Stimulated activated CD8-positive, alpha-beta memory T cell treated with anti-CD3 and anti-CD28 coated beads, Interleukin-15, amount 100 ng/mL, for 1 hour (primary cell): ENCODE measurements at regions not wholly inside any gene's neighbourhood (a gene's known extent, or its start where the extent isn't known, plus 50 kb on each side); places are given as distances from the start of the nearest gene placed in this dataset.

Experiments used
- DNase-seq: peaks from one replicate; pipeline ENCODE4 v3.0.0-alpha.2; 2020; ENCODE audit warnings: low read depth

DNA sequence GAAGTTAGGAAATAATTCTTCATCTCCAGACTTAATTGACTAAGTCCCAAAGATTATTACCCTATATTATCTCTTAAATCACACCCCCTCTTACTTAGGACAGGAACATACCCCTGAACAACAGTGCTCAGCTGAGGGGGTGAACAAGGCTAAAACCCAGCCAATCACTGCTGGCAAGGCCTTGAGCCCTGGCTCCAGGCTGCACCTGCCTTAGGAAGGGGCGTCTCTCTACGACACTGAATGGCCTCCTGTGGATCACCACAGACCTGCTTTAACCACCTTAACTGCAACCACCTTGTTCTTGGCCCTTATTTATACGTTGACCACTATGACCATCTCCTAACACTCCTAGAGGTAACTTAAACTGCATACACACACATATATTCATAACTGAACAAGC lies 267.4 kb upstream of the THBS1 start:
- DNase-seq: no peak

DNA sequence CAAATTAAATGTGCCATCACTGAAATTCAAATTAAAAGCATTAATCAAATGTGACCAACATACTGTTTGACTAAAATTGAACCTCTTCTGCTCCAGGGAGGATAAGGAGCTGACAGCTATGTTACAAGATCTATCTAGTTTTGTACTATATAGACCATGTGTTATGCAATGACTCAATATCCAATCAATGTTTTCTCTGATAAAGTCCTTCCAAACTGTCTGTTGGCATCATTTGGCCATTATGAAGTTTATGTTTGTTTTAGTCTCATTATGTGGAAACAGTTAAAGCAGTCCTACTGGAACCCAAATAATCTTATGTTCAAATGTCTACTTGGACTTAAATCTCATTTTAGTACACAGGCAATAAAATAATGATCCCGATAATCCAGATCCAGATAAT lies 267.0 kb upstream of the THBS1 start:
- no peak for DNase-seq

DNA sequence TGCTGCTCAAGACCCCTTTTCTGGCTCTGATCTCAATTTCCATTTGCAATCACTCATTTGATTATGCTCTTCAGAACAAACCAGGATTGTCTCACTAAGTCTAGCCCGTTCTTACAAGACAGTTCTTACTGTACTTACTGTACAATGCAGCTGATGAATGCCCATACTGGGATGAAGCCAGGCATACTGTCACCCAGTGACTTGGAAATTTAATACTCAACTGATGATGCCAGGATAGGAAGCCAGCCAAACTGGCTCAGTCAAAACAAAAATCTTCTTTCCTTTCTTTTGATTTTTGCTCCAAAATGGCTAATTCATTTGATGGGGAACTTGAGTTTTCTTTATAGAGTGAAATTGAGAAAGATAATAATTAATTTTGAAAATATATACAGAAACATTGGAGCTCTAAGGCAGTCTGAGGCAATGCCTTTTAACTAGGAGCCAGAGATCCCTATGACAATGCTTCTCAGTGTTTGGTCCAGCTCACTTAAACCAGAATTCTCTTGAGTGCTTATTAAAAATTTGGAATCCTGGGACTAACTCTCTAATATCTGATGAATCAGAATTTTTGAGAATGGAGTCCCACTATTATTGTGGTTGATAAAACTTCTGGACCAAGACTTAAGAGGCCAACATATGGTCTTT lies 265.6 kb upstream of the THBS1 start:
- no peak for DNase-seq

DNA sequence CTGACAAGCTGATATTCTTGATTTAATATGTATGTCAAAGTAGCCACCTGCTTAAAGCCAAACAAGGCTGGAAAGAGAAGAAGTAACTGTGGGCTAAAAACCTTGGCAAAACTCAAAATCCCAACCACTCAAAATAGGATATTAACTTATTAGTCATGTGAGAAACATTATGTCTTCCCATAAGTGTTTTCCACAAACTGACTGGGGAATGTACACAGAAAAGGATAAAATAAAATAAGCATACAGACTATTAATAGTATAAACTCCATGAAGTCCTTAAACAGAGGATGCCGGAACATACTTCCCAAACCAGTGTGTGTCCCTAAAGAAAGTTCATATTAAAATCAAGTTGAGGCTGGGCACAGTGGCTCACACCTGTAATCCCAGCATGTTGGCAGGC lies 263.7 kb upstream of the THBS1 start:
- DNase-seq: no peak

DNA sequence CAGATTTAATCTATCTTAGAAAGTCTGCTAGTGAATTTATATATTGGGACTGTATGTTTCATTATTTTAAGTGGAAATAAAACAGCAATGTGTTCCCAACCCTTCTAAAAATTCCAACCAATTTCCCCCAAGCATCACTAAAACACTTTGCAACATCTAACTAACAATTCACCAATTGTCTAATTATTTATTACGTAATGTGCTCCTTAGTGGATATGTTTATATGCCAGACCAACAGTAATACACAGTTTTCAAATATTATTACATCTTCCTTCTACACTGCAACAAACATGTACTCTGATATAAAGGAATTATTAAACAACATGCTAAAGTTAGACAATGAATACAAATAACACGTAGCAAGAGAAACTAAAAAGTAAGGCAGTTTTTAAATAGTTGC lies 262.6 kb upstream of the THBS1 start:
- DNase-seq: no peak

DNA sequence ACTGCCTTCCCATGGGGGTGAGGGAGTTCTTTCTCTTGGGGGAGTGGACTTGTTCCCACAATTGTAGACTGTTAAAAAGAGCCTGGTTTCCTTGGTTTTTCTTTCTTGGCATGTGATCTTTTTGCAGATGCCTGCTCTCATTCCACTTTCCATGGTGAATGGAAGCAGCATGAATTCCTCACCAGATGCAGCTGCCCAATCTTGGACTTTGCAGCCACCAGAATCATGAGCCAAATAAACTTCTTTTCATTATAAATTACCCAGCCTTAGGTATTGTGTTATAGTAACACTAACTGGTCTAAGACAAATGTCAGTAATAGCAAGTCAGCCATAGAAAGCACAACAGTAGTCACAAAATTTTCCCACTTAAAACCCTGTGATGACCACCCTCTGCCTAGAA lies 260.5 kb upstream of the THBS1 start:
- no peak for DNase-seq

DNA sequence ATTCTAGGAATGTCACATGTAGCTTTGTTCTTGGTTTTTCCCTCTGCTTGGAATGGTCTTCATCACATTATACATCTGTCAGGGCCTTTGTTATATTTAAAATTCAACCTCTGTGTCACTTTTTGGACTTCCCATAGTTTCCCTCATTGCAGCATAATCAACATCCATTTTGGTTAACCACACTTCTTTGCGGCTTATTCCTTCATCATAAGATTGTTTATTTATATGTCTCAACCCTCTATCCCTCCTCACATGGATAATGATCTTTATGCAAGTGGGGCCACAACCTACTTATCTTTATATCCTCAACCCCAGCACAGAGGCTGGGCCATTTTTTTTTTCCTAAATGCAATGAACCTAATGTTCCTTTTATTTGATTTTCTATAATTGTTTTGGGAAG lies 260.0 kb upstream of the THBS1 start:
- DNase-seq: no peak

DNA sequence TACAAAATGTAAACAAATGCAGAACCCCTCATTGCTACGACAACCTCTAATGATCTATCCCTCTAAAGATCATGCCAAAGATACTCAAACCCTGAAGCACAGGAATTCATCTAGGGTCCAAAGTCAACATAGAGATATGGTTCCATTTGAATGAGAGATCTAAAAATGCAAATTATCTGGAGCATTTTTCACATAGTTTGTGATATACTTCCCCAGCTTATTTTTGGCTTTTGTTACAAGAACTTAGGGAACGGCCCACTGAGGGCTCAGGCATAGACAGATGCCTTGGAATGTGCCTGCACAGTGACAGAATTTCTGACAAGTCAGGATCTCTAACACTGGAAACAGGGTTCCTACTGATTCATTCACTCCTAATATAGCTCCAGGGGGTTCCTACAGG lies 258.9 kb upstream of the THBS1 start:
- DNase-seq: no peak

DNA sequence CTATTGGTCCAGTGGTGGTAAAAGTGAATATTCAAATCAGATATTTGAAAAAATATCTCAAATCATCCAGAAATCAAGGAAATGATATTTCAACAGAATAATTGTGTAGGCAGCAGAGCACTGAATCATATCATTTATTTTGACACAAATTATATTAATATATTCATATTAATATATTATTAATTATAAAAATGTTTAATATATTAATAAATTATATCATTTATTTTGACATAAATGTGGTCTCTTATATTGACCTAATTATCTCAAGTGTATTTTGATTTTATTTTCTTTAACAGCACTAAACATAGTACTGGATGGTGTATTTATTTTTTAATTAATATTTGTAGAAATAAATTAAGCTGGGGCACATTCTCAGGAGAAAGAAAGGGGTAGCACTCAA lies 257.7 kb upstream of the THBS1 start:
- DNase-seq: no peak

DNA sequence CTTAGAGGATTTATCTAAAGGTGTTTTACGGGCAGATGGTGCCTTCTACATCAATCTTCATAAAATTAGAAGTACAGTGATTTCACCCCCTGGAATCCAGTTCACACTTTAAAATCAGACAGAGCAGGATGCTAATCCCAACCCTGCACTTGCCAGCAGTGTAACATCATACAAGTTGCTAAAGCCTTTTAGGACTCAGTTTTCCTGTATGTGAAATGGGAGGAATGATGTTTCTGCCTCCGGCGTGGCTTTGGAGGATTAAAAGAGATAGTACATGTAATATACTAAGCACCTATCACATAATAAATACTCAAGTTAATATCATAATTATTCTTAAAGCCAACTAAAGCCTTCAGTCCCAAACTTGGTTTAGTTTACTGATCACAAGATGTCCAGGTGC lies 257.2 kb upstream of the THBS1 start:
- DNase-seq: no peak

DNA sequence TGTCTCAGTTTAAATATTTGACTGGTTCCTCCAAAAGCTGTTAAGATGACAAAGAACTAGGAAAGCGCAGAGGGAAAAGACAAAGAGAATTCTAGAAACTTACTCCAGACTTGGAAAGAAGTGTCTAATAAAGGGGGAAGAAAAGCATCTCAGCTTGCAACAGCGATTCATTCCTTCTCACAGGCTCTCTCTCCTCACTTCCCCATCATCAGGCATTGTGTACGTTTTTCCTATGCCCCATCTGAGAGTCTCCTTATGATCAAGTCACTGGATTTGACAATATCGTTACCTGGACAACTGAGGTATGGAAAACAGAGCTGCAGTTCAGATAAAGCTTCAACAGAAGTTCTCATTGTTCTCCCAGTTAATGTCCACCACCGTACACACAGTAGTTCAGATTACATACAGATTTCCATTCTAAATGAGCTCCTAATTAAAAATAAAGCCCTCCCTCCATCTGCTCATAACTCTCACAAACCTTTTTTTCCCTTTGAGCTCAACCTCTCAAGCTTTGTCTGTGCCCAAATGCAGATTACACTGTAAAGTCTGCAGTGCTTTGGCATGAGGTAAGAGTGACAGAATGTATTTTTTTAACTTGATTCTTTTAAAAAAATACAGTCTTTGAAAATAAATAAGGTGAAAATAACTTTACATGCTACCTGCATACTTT lies 254.4 kb upstream of the THBS1 start:
- no peak for DNase-seq

DNA sequence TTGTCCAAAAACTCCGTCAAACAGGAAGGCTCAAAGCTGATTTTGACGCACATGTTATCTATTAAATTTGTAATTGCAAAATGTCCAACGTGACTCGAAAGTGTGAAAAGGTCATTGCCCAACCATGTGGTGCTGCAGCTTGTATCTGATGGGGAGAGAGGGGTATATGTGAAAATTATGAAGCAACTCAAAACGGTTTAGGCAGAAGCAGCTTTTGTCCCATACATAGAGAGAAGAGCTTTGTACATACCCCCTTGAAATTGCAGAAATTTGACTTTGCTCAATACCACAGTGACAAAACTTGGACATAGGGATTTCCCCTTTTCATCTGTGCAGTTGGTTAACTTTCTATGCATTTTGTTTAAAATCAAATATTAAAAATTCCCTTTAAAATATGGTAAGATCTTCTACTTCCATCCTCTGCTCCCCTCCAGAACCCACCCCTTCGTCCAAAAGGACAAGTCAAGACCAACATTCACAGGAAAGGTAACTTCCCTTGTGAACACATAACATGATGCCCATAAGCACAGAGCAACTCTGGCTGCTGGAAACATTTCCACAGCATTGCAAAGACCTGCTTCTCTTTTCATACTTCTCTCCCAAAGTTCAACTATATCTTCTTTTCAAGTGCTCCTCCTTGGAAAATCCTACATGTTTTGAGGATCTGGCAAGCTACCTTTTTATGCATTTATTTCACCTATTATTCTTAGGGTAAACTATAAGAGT lies 253.7 kb upstream of the THBS1 start:
- no peak for DNase-seq

DNA sequence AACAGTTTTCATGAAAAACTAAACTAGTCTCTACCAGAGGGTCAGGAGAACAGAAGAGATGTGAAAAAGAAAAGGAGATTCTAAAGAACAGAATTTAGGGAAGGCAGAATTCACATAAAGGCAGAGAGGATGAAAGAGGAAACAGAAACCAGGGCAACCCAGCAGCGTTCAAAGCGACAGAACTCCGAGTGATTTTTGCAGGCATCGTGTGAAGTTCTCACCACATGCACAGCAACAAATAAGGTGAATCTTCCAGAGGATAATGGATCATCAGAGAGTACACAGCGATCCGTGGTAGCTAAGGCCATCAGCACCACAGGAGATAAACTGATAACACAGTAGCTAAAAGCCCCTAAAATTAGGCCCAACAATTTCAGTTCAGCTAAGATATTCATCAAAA lies 250.8 kb upstream of the THBS1 start:
- no peak for DNase-seq

DNA sequence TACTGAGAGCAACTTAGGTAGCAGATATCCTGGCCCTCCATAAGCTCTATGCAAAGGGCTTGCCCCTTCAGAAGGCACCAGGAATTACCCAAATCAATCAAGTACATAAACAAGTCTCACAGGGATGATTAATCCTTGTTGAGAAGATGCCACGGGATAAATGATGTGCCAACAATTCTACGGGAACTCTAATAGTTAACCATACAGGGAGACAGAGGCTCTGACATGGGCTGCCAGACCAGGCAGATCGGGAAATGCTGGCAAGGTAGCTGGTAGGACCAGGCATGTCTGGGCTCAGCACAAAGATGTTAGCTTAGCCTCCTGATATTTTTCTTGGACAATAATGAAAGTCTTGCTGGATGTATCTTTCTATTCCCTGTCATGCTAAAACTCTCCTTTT lies 249.3 kb upstream of the THBS1 start:
- no peak for DNase-seq

DNA sequence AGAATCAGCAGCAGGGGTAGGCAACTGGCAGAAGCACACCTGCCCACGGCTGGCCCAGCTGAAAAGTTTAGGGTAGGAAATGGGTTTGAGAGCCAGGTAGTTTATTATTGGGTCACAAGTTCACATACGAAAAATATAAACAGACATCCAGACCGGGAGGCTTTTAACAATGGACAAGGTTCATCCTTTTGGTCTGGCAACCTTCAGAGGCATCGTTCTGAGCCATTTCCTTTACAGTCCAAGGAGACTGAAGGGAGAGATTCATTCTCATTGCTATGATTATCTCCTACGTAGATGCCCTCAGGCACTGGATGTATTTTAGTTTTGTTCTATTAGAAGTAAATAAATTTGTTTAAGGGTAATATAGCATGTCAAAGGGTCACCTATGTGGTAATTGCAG lies 248.0 kb upstream of the THBS1 start:
- DNase-seq: no peak

DNA sequence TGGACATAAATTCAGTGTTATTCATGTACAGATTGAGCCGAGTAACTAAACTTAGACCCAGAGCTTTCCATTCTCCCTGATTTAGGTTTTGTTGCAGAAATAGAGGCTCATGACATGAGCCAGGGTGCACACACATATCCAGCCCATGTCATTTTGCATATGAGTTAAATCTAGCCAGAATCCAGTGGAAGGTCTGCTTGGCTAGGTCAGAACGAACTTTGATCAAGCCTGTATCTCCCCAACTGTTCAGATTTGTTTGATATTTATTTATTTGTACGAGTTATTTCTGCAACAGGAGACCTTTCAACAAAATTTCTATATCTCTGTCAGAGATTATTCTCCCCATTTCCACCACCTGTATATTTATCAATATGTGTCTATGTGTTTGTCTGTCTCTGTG lies 247.5 kb upstream of the THBS1 start:
- DNase-seq: no peak

DNA sequence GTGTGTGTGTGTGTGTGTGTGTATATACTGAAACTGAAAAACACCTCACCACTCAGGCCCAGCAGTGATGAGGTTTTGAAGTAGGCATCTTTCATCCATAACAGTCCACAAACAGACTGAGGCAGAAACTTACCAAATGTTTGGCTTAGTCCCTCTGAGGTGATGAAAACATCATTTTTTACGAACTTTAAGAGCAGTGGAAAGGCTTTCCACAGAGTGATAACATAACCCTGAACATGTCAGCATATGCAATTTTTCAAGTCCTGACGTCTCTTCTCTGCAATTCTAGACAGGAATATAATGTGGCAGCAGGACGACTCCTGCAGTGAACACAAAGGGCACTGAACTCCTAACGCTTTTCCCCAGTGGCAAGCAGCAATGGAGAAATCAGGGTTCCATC lies 247.0 kb upstream of the THBS1 start:
- no peak for DNase-seq

DNA sequence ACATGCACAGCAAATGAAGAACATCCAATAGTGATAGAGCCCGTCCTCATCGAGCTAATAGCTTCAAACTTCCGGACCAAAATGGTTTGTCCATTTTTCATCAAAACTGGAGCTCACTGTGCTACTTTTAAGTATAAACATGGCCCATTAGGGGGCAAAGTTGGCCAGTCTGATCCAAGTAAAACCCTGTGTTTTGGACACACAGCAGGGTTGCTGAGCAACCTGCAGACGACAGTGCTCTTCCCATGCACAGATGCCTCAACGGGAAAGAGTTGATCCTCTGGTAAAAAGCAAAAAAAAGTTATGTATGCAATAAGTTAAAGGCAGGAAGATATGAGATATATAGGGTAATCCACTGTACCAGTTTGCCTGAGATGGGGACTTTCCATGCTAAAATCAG lies 244.0 kb upstream of the THBS1 start:
- DNase-seq: no peak

DNA sequence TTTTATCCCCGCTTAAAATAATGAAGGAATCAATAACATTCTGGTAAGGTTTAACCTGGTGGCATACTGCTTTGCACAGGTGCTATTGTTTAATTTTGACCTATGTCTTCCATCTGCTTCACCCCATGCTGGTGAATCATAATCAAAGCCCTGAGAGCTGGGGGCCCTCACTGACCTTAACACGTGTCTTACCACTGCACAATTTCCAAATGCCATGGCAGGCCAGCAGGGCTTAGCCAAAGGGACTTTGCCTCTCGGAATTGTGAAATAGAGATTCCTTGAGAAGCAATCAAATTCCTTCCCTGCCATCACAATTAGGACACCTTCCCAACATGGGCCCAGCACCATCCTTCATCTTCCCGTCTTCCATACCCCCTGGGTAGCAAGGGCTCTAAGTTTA lies 242.6 kb upstream of the THBS1 start:
- DNase-seq: no peak

DNA sequence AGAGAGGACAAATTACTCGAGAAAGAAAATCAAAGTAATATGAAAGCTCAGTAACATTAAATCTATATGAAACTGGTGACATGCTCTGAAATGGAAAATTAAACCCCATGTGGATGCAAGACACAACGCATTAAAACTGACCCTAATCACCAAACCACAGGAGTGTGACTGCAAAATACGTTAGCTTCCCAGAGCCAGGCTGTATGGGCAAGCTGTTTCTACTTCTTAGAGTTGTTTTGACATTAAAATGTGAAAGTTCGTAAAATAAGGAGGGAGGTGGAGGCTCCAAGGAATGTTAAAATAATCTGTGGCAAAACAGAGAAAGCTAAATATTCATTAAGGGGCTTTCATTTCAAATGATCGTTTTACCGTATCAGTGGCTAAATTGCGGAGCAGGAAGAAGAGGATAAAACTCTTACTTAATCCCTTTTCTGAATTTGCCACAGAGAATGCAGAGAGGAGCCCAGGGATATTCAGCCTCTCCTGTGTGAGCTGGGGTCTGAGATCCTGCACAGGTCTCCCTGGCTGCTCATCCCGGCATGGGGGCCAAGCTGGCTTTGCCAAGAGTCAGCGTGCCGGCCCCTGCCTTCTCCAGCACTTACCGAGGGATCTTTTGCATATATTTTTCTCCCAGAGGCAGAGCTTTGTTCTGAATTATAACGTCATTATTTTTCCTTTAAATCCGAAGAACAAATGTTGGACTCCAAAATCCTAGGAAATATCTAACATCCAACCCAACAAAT lies 239.8 kb upstream of the THBS1 start:
- no peak for DNase-seq

DNA sequence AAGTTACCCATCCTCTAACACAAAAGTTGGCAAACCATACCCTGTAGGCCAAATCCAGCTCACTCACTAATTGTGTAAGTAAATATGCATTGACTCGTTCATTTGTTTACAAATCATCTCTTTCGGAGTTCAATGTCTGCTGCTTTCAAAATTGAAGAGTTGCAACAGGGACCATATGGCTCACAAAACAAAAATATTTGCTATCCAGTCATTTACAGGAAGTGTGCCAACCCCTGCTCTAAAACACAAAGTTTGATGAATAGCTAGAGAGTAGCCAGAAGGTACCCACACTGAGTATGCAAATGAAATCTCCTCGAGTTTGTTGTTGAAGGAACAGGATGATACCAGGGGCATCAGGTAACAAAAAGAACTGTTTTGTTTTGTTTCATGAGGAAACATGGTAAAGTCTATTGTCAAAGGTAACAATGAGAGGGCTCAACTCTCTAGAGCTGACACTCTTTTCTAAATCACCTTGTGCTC lies 236.2 kb upstream of the THBS1 start:
- no peak for DNase-seq

DNA sequence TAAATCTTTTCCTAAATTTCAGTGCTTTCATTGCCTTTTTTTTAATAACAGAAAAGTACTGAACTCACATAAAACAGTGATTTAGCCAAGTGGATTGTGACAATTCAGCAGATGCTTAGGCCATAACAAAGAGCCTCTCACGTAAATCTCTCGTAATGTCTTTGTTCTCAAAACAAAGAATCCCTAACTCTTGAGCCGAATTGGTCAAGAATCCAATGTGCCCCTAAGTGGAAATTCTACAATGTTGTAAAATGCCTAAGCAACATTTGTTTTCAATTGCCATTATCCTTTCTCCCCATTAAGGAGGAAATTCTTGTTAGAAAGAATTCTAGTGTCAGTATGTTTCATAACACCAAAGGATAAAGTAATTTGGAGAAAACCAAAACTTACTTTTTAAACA lies 235.7 kb upstream of the THBS1 start:
- no peak for DNase-seq

DNA sequence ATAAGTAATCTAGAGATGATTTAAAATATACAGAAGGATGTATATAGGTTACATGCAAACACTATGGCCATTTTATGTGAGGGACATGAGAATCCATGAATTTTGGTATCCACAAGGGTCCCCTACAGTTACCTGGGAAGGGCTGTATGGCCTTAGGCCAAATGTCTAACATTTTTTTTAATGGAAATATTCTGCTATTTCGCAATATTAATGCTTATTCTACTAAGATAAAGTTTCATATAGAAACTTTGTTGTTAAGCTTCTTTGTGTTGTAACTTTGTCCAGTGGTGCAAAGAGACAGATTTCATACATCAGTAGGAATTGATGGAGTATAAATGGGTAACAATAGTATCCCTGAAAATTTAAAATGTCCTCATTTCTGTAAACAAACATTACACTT lies 233.4 kb upstream of the THBS1 start:
- DNase-seq: no peak
